G401.6 (cell line): ENCODE measurements at regions not wholly inside any gene's neighbourhood (a gene's known extent, or its start where the extent isn't known, plus 50 kb on each side); places are given as distances from the start of the nearest gene placed in this dataset.
A peak's percentile ranks its signal among the peaks of the same experiment; 100 is the strongest.

ENCODE experiments used
- FAIRE-seq: peaks from 2 replicates; lab custom pipeline; 2012; peaks lifted over from hg19 to GRCh38; lab: Jason Lieb, UNC

DNA sequence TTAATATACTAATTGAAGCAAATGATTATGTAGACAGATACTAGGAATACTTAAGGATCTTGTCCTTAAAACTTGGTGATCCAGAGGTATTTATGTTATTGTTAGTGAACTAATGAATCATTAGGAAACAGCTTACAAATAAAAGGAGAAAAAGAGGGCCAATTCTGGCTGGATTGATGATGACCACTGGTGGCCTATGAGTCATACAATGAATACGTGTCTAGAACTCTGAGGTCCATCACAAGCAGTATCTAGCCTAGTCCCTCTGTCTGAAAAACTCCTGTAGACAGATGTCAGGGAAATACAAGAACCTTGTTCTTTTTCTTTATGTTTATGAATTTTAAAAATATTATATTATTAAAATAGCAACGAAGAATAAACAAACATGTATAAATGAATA is 51.7 kb upstream of the RTL1 start:
- FAIRE-seq, result no peak

DNA sequence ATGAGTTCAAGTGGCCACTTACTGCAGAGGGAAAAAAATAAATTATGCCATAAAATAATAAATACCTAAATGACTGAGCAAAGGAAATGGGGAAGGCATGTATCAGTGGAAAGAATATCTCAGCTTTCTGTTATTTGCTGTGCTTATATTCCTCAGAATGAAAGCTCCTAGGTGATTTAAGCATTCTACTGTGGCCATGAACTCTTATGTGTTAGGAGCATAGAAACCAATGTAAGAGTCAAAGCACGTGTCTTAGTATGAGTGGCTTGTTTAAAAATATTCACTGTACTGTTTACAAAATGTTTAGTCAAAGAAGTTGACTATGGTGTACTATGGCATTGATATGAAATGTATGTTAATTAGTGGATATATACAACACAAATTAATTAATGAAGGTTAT is 59.0 kb upstream of the RTL1 start:
- no peak for FAIRE-seq

DNA sequence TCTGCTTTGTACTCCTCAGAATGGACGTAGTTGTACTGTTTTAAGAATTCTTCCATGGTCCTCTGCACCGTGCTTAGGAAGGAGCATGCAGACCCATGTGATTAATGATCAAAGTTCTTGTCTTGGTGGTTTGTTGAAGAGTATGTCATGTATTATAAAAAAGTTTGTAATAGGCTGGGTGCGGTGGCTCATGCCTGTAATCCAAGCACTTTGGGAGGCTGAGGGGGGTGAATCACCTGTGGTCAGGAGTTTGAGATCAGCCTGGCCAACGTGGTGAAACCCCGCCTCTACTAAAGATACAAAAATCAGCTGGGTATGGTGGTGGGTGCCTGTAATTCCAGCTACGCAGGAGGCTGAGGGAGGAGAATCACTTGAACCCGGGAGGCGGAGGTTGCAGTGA is 61.8 kb upstream of the RTL1 start:
- no peak for FAIRE-seq

GRCh38 chr14:100967178-100967577 is 63.7 kb upstream of the RTL1 start:
- FAIRE-seq, result peak; percentile 49

- FAIRE-seq, result no peak
Observed at GRCh38 chr14:100967930-100968329, 64.4 kb upstream of the RTL1 start.

DNA sequence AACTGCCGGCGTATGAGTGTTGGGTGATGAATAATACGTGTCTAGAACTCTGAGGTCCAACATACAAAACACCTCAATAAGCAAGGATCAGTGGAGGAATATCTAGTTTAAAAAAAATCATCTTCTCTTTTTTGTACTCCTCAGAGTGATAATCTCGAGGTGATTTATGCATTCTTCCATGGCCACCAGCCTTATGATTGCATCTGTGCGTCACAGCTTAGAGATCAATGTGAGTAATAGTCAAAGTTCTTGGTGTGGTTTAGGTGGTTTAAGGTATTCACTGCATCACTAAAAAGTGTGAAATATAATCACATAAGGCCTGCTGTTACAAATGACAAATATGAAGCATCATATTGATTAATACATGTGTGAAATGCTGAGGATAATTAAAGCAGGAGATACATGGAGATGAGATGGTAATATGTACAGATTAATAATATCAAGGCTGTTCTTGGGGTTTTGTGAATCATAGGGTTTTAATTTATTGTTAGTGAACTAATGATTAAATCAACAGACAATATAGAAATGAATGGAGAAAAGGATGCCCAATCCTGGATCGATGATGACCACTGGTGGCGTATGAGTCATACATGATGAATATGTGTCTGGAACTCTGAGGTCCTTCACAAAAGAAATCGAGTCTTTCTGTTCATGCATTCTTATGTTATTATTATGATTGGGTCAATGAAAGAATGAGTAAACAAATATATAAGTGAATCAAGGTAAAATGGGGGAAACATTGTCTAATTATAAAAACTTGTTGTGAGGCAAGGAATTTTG is 68.8 kb upstream of the RTL1 start:
- no peak for FAIRE-seq

DNA sequence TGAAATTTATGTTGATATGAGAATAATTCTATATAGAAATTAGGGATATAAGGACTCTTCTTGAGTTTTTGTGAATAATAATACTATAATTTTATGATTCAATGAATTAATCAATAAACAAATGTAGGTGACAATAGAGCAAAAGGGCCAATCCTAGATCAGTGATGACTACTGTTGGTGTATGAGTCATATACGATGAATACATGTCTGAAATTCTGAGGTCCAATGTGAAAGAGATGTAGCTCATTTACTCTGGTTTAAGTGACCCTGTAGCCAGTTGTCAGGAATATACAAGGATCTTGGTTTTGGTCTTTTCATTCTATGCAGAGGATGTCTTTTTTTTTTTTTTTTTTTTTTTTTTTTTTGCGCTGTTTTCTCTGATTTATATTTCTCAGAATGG is 72.1 kb upstream of the RTL1 start:
- FAIRE-seq, result no peak

- no peak for FAIRE-seq
Observed at GRCh38 chr14:100979079-100979478, 75.6 kb upstream of the RTL1 start.

DNA sequence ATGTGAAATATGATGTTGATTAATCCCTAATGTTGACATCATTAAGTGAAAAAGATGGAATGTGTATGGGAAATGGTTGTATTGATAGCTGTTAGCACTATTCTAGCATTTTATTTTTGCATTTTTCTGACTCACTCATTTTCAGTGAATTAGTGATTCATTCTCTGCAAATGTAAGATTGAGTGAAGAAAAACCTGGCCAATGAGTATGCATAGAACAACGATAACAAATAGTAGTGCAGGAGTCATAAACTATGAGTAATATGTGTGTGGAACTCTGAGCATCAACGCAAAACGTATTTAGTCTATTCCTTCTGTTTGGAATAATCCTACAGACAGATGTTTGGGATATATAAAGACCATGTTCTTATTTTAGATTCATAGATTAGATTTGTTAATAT is 76.3 kb upstream of the RTL1 start:
- FAIRE-seq, result no peak

DNA sequence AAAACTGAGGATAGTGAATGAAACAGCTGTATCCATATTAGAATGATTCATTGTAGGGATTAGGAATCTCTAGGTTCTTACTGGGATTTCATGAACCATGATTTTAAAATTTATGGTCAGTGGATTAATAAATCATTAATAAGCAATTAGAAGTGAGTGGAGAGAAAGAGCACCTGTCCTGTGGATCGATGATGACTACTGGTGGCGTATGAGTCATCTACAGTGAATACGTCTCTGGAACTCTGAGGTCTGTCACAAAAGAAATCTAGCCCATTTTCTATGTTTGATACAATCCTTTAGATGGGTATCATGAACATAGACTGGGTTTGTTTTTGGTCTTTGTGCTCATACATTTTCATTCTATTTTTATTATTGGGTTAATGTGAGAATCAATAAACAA is 77.3 kb upstream of the RTL1 start:
- FAIRE-seq, result no peak

DNA sequence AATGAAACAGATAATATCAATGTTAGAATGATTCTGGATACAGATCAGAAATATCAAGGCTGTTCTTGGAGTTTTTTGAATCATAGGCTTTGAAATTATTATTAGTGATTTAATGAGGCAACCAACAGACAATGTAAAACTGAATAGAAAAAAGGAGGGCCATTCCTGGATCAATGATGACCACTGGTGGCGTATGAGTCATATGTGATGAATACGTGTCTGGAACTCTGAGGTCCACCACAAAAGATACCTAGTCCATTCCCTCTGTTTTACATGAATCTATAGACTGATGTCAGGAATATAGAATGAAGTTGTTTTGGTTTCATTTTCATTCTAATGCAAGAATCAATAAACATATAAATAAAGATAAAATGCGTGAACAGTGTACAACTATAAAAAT is 78.3 kb upstream of the RTL1 start:
- FAIRE-seq, result no peak

DNA sequence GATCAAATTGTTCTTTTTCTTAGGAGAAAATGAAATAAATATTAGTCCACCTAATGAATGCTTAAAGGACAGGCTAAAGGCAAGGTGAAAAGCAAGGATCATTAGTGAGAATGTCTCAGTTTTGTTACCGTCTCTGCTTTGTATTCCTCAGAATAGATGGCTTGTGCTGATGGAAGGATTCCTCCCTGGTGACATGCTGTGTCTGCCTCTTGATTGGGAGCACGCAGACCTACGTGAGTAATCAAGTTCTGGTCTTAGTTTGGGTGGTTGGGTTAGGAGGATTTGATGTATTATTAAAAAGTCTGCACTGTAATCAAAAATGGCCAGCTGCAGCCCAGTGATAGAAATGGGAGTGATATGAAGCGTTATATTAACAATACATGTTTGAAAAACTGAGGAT is 78.8 kb upstream of the RTL1 start:
- no peak for FAIRE-seq

GRCh38 chr14:100982762-100983161 is 79.2 kb upstream of the RTL1 start:
- FAIRE-seq, result no peak

- no peak for FAIRE-seq
Observed at GRCh38 chr14:100983710-100984109, 80.2 kb upstream of the RTL1 start.

- FAIRE-seq, result no peak
Observed at GRCh38 chr14:100988011-100988410, 84.5 kb upstream of the RTL1 start.

- no peak for FAIRE-seq
Observed at GRCh38 chr14:100988411-100988900, 84.9 kb upstream of the RTL1 start.

DNA sequence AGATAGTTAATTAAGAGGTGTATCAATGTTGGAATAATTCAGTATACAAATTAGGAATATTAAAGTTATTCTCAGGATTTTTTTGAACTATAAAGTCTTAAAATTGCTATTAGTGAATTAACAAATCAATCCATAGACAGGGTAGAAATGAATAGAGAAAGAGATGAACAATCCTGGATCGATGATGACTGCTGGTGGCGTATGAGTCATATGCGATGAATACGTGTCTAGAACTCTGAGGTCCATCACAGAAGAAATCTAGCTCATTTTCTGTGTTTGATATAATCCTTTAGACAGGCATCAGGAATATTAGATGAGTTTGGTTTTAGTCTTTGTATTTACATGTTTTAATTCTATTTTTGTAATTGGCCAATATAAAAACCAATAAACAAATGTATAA is 85.4 kb upstream of the RTL1 start:
- FAIRE-seq, result no peak

- no peak for FAIRE-seq
Observed at GRCh38 chr14:100989924-100990323, 86.4 kb upstream of the RTL1 start.

DNA sequence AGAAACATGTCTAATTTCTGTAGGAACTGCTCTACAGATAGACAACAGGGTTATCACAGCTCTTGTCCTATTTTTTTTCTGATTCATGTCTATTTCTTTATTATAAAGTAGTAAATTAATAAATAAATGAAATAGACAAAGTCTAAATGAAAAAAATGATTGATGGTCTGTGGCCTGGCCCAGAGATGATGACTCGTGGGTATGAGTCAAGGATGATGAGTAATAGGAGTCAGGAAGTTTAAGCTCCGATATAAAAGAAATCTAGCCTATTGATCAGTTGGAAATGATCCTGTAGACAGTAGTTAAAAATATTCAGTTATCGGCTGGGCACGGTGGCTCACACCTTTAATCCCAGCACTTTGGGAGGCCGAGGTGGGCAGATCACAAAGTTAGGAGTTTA is 90.6 kb upstream of the RTL1 start:
- FAIRE-seq, result no peak

DNA sequence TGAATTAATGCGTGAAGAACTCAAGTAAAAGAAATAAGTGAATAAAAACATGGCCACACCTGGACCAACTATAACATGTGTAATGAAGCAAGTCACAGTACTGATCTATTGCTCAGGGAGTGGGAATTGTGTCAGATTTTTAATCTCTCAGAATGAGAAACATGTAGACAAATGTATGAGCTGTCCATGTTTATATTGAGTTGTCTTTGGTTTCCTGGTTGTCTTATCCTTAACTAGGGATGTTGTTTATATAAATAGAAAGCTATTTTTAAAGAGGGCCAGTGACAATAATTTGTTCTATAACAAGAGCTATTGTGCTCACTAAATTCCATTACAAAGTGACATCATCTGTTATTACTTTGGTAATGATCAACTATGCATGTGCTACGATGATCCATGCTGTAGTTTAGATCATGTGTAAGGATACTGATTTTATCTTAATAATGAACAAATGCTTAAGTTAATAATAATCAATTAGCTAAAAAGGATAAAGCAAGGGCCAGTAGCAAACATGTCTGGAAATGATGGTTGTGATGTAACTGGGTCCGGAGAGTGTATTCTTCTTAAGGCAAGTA is 91.3 kb upstream of the RTL1 start:
- no peak for FAIRE-seq

DNA sequence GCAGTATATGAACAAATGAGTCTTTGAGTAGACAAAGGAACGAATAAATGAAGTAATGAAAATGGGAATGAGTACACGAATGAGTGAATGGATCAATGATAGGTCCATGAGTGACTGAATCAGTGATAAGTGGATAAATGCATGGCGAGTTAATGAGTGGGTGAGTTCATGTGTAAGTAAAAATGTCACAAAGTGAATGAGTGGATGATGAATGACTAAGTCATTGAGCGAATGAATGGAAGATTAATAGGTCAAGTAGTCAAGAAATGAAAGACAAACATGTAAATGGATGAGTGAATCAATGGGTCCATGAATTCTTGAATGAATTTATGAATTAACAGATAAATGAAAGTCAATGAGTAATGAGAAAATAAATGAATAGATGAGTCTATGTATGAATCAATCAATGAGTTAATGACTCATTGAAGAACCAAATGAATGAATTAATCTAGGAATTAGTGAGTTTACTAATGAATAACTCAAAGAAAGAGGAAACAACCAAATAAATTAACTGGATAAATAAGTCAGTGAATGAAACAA is 97.3 kb upstream of the RTL1 start:
- FAIRE-seq, result no peak

- no peak for FAIRE-seq
Observed at GRCh38 chr14:101001311-101002069, 98.0 kb upstream of the RTL1 start.

DNA sequence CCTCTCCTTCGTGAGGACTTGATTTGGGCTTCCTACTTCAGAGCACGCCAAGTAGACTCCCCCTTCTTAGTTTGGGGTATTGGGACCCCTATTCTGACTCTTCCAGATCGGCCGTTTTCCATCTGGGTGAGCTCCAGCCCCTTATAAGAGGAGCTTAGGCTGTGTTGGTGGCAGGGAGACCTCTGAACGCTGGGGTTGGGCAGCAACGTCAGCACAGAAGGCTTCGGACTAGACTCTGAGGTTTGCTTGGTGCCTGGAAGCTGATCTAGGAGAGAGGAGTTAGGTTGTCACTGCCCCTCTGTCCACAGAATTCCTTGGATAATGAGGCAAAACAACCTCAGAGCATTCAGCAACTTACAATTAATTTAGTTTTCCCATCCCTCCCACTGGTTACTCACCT is 99.2 kb upstream of the RTL1 start:
- FAIRE-seq, result no peak
